HCT116 (cell line): ENCODE measurements at regions not wholly inside any gene's neighbourhood (a gene's known extent, or its start where the extent isn't known, plus 50 kb on each side); places are given as distances from the start of the nearest gene placed in this dataset.

Source experiments
- ATAC-seq: fragments of 200-7000 bp; cut with Tn5 transposase; 2 replicates; pipeline ENCODE4 v1.9.1; 2020; ENCODE audit warnings: mild to moderate bottlenecking, moderate library complexity
- BruUV-seq: library from RNA; stranded (reverse); fragments of 400-500 nt; replicated peaks from 2 replicates; lab custom pipeline; 2021; lab: Mats Ljungman, UMichigan
- CTCF ChIA-PET: fragments of 300-600 bp; sonication (Branson Sonifier 250); formaldehyde crosslinking; loops from one replicate; lab custom pipeline; 2021; ENCODE audit warnings: antibody characterized with exemption; lab: Charles Lee
- POLR2A ChIA-PET: fragments of 300-600, 350-600 bp; sonication (Branson Sonifier 250); formaldehyde crosslinking; loops from one replicate; lab custom pipeline; 2021; ENCODE audit warnings: antibody characterized with exemption; lab: Charles Lee
- RAD21 ChIA-PET, 2 experiments: fragments of 300-600 bp; sonication (Branson Sonifier 250); formaldehyde crosslinking; loops; one replicate each; lab custom pipeline; 2023; ENCODE audit warnings: low total read pairs in 2 of 2; ENCODE audit not compliant: uncharacterized antibody in 2 of 2, unreplicated experiment in 2 of 2, low non-redundant PET in 1 of 2; lab: Charles Lee
- DNase-seq: peaks from one replicate; pipeline ENCODE4 v3.0.0-alpha.2; 2010; ENCODE audit warnings: low read depth, low spot score
- H2AFZ ChIP-seq: fragments of 200-600 bp; shearing (Covaris generic), sonication (generic); 2 replicates; pipeline ENCODE4 v1.6.1; 2017; ENCODE audit warnings: low read depth, mixed run types, mixed read lengths, antibody characterized with exemption, low read length; ENCODE audit not compliant: poor library complexity, severe bottlenecking
- H3K27ac ChIP-seq: 2 replicates; pipeline ENCODE4 v1.5.1; 2012; ENCODE audit warnings: low read depth, low read length
- H3K27me3 ChIP-seq: fragments of 200-600 bp; sonication (generic); 2 replicates; pipeline ENCODE4 v1.6.1; 2016; ENCODE audit warnings: mixed run types, low read length, mixed read lengths; ENCODE audit not compliant: insufficient read depth
- H3K36me3 ChIP-seq, 2 experiments: fragments of 200-500 bp in 1 of 2; fragments of 200-600 bp in 1 of 2; sonication (Bioruptor generic) in 1 of 2; sonication (generic) in 1 of 2; 2 replicates each; pipeline versions ENCODE4 v1.5.1 to v1.6.1; 2014 to 2016; ENCODE audit warnings: low read length in 2 of 2, inconsistent platforms in 1 of 2, mixed read lengths in 1 of 2, mixed run types in 1 of 2; ENCODE audit not compliant: insufficient read depth in 2 of 2, control insufficient read depth in 1 of 2
- H3K4me1 ChIP-seq, 2 experiments: fragments of 200-600 bp in 1 of 2; sonication (generic) in 1 of 2; 2 replicates each; pipeline versions ENCODE4 v1.5.1 to v1.6.1; 2012 to 2017; ENCODE audit warnings: low read length in 2 of 2, inconsistent platforms in 1 of 2, mild to moderate bottlenecking in 1 of 2, mixed read lengths in 1 of 2, mixed run types in 1 of 2, moderate library complexity in 1 of 2; ENCODE audit not compliant: insufficient read depth in 2 of 2, control insufficient read depth in 1 of 2
- H3K4me2 ChIP-seq: fragments of 200-600 bp; sonication (generic); 2 replicates; pipeline ENCODE4 v1.6.1; 2017; ENCODE audit warnings: mixed run types, low read length, mixed read lengths
- H3K4me3 ChIP-seq, 2 experiments: fragments of 200-600 bp in 1 of 2; sonication (generic) in 1 of 2; replicated peaks in 1 of 2; 2 replicates each; pipeline ENCODE4 v1.5.1; 2011 to 2016; ENCODE audit warnings: low read length in 2 of 2, control low read depth in 1 of 2, low read depth in 1 of 2, mild to moderate bottlenecking in 1 of 2, mixed read lengths in 1 of 2, mixed run types in 1 of 2
- H3K79me2 ChIP-seq: fragments of 200-600 bp; sonication (generic); 2 replicates; pipeline ENCODE4 v1.6.1; 2017; ENCODE audit warnings: mild to moderate bottlenecking, mixed run types, low read length, moderate library complexity, mixed read lengths; ENCODE audit not compliant: insufficient read depth
- H3K9ac ChIP-seq: fragments of 200-600 bp; sonication (generic); 2 replicates; pipeline ENCODE4 v1.6.1; 2016; ENCODE audit warnings: low read length, mixed read lengths
- H3K9me2 ChIP-seq: fragments of 200-600 bp; sonication (generic), shearing (Covaris generic); 2 replicates; pipeline ENCODE4 v1.6.1; 2017; ENCODE audit warnings: mixed run types, mild to moderate bottlenecking, moderate library complexity; ENCODE audit not compliant: insufficient read depth
- H3K9me3 ChIP-seq, 2 experiments: fragments of 200-500 bp in 1 of 2; fragments of 200-600 bp in 1 of 2; sonication (Bioruptor generic) in 1 of 2; sonication (generic) in 1 of 2; 2 replicates each; pipeline ENCODE4 v1.6.1; 2014 to 2017; ENCODE audit warnings: low read length in 2 of 2, mixed read lengths in 2 of 2, inconsistent platforms in 1 of 2, low read depth in 1 of 2, mild to moderate bottlenecking in 1 of 2, mixed run types in 1 of 2, moderate library complexity in 1 of 2; ENCODE audit not compliant: control insufficient read depth in 1 of 2, insufficient read depth in 1 of 2
- H4K20me1 ChIP-seq: fragments of 200-600 bp; sonication (generic), shearing (Covaris generic); 2 replicates; pipeline ENCODE4 v1.6.1; 2017; ENCODE audit warnings: mixed run types, mild to moderate bottlenecking, moderate library complexity; ENCODE audit not compliant: insufficient read depth
- CEBPB ChIP-seq: IDR thresholded peaks from 2 replicates; pipeline ENCODE4 v1.6.1; 2012; ENCODE audit warnings: low read depth
- ELF1 ChIP-seq: IDR thresholded peaks from 2 replicates; pipeline ENCODE4 v1.6.1; 2012; ENCODE audit warnings: low read depth, borderline replicate concordance
- EZH2 ChIP-seq: fragments of 200-600 bp; sonication (generic); IDR thresholded peaks from 2 replicates; pipeline ENCODE4 v1.6.1; 2017; ENCODE audit warnings: antibody characterized with exemption, mixed run types
- EZH2phosphoT487 ChIP-seq: fragments of 200-600 bp; IDR thresholded peaks from 2 replicates; pipeline ENCODE4 v1.6.1; 2018; ENCODE audit warnings: antibody characterized with exemption, borderline replicate concordance
- JUND ChIP-seq: IDR thresholded peaks from 2 replicates; pipeline ENCODE4 v1.6.1; 2012
- MAX ChIP-seq: IDR thresholded peaks from 2 replicates; pipeline ENCODE4 v1.6.1; 2012
- POLR2A ChIP-seq: IDR thresholded peaks from 2 replicates; pipeline ENCODE4 v1.7.0; 2011; ENCODE audit warnings: borderline replicate concordance; ENCODE audit not compliant: insufficient read depth, insufficient read length; ENCODE audit errors: extremely low read depth
- POLR2AphosphoS5 ChIP-seq: IDR thresholded peaks from 2 replicates; pipeline ENCODE4 v1.6.1; 2011; ENCODE audit warnings: mild to moderate bottlenecking, low read depth, low read length, moderate library complexity
- REST ChIP-seq: IDR thresholded peaks from 2 replicates; pipeline ENCODE4 v1.6.1; 2012; ENCODE audit warnings: low read depth
- SIN3A ChIP-seq: IDR thresholded peaks from 2 replicates; pipeline ENCODE4 v1.6.1; 2012; ENCODE audit warnings: low read depth
- SP1 ChIP-seq: IDR thresholded peaks from 2 replicates; pipeline ENCODE4 v1.6.1; 2012; ENCODE audit warnings: low read depth
- SRF ChIP-seq: IDR thresholded peaks from 2 replicates; pipeline ENCODE4 v1.6.1; 2012; ENCODE audit warnings: low read depth
- YY1 ChIP-seq: IDR thresholded peaks from 2 replicates; pipeline ENCODE4 v1.6.1; 2011; ENCODE audit warnings: low read length, low read depth, moderate library complexity, mild to moderate bottlenecking; ENCODE audit not compliant: insufficient replicate concordance; ENCODE audit errors: extremely low read depth
- ZBTB33 ChIP-seq: IDR thresholded peaks from 2 replicates; pipeline ENCODE4 v1.6.1; 2011; ENCODE audit warnings: mild to moderate bottlenecking, low read length, moderate library complexity; ENCODE audit not compliant: insufficient replicate concordance; ENCODE audit errors: extremely low read depth
- ZFX ChIP-seq: fragments of 450-650 bp; IDR thresholded peaks from 2 replicates; pipeline ENCODE4 v1.6.1; 2017
- ZNF274 ChIP-seq: fragments of 200-500 bp; sonication (Bioruptor generic); IDR thresholded peaks from 2 replicates; pipeline ENCODE4 v1.6.1; 2014; ENCODE audit warnings: mild to moderate bottlenecking, low read depth, low read length, inconsistent platforms
- intact Hi-C: fragments of 100-400 bp; cut with micrococcal nuclease; formaldehyde crosslinking; loops from 2 replicates; pipeline ENCODE4 v1.10.0; 2022

GRCh38 chr2:53077413-53077812 is 690.2 kb upstream of the CHAC2 start:
- ChIA-PET POLR2A (no interaction called here), CTCF (no interaction called here)

More at GRCh38 chr2:53077413-53077812, 690.2 kb upstream of the CHAC2 start:
- no peak overlapping the region for H3K4me3 ChIP-seq
- no peak overlapping the region for H3K4me2 ChIP-seq
- intact Hi-C loops, result no loop called here
- RAD21 ChIA-PET, result interaction anchor here in 1 of 2 experiments (0.6 kb wide), 1 partner anchor 291 kb away, joined by 3 read pairs; no protein-coding TSS in a partner anchor
- no peaks in the 10 kb centered on the region for H3K36me3 ChIP-seq
- DNase-seq, result no peak
- no TSS peak for BruUV-seq
- H3K9me3 ChIP-seq, result no peaks in the 10 kb centered on the region
- H3K9me2 ChIP-seq, result no peaks in the 10 kb centered on the region
- no peaks in the 10 kb centered on the region for H3K79me2 ChIP-seq
- H3K4me1 ChIP-seq, result no peaks in the 10 kb centered on the region
- no peak overlapping the region for H3K27ac ChIP-seq
- H4K20me1 ChIP-seq, result no peaks in the 10 kb centered on the region
- no peak for ATAC-seq
- TF ChIP-seq REST, result no peak
- TF ChIP-seq YY1, result no peak
- no peak for TF ChIP-seq SP1
- TF ChIP-seq POLR2AphosphoS5, result no peak
- no peak for TF ChIP-seq ELF1
- no peak for TF ChIP-seq ZNF274
- TF ChIP-seq CEBPB, result no peak
- no peak for TF ChIP-seq SIN3A
- TF ChIP-seq ZBTB33, result no peak
- no peak for TF ChIP-seq ZFX
- no peak for TF ChIP-seq MAX
- TF ChIP-seq POLR2A, result no peak
- no peak for TF ChIP-seq EZH2
- no peak for TF ChIP-seq SRF
- no peak for TF ChIP-seq EZH2phosphoT487
- TF ChIP-seq JUND, result no peak
- H3K9ac ChIP-seq, result no peak overlapping the region
- H3K27me3 ChIP-seq, result no peaks in the 10 kb centered on the region
- H2AFZ ChIP-seq, result no peak overlapping the region
